ENCODE measurements at regions not wholly inside any gene's neighbourhood (a gene's known extent, or its start where the extent isn't known, plus 50 kb on each side); places are given as distances from the start of the nearest gene placed in this dataset.

- DNase-seq (no peak), ATAC-seq (ENCODE audit: insufficient read depth, low FRiP score) (no peak)
- Histone ChIP-seq H3K27me3 (ENCODE audit: control insufficient read depth in 3 of 3, insufficient read depth in 3 of 3, low read length in 2 of 3) (no peaks in the 10 kb centered on the region), H3K4me3 (no peak overlapping the region), H3K36me3 (ENCODE audit: control insufficient read depth in 4 of 4, insufficient read depth in 4 of 4, low read length in 4 of 4) (no peaks in the 10 kb centered on the region), H3K9me3 (ENCODE audit: control insufficient read depth in 4 of 4, insufficient read depth in 3 of 4, low read length in 3 of 4) (no peaks in the 10 kb centered on the region), H3K4me1 (ENCODE audit: control insufficient read depth in 5 of 5, insufficient read depth in 5 of 5, low read length in 5 of 5) (no peaks in the 10 kb centered on the region), H3K9ac (ENCODE audit: insufficient read depth in 1 of 2, low read length in 2 of 2) (no peak overlapping the region), H3K27ac (ENCODE audit: low read depth in 1 of 2, low read length in 1 of 2) (no peak overlapping the region)
- no peak for TF ChIP-seq CTCF (IDR thresholded peaks at IDR 0.05; ENCODE audit: control extremely low read depth, extremely low read depth)
Observed at GRCh38 chr2:136051725-136052048, 66.3 kb upstream of the DARS1 start.

- ATAC-seq (ENCODE audit: insufficient read depth, low FRiP score): no peak
- no peaks in the 10 kb centered on the region for H3K36me3 ChIP-seq (ENCODE audit: control insufficient read depth in 4 of 4, insufficient read depth in 4 of 4, low read length in 4 of 4)
- no peak overlapping the region for H3K4me3 ChIP-seq
- H3K4me1 ChIP-seq (ENCODE audit: control insufficient read depth in 5 of 5, insufficient read depth in 5 of 5, low read length in 5 of 5): no peaks in the 10 kb centered on the region
- no peak overlapping the region for H3K9ac ChIP-seq (ENCODE audit: insufficient read depth in 1 of 2, low read length in 2 of 2)
- DNase-seq: no peak
- TF ChIP-seq CTCF (IDR thresholded peaks at IDR 0.05; ENCODE audit: control extremely low read depth, extremely low read depth): no peak
- H3K27ac ChIP-seq (ENCODE audit: low read depth in 1 of 2, low read length in 1 of 2): no peak overlapping the region
- no peaks in the 10 kb centered on the region for H3K27me3 ChIP-seq (ENCODE audit: control insufficient read depth in 3 of 3, insufficient read depth in 3 of 3, low read length in 2 of 3)
- 63 to 67% methylated on average over 2 of the region's 2 CpGs for WGBS, 2 donors
- no peaks in the 10 kb centered on the region for H3K9me3 ChIP-seq (ENCODE audit: control insufficient read depth in 4 of 4, insufficient read depth in 3 of 4, low read length in 3 of 4)
Observed at GRCh38 chr2:136051001-136051724, 65.7 kb upstream of the DARS1 start.

- WGBS, 2 donors: 64 to 66% methylated on average over 3 of the region's 3 CpGs
- Histone ChIP-seq H3K27ac (ENCODE audit: low read depth in 1 of 2, low read length in 1 of 2) (no peak overlapping the region), H3K4me3 (no peak overlapping the region), H3K9ac (ENCODE audit: insufficient read depth in 1 of 2, low read length in 2 of 2) (no peak overlapping the region), H3K27me3 (ENCODE audit: control insufficient read depth in 3 of 3, insufficient read depth in 3 of 3, low read length in 2 of 3) (no peaks in the 10 kb centered on the region), H3K4me1 (ENCODE audit: control insufficient read depth in 5 of 5, insufficient read depth in 5 of 5, low read length in 5 of 5) (no peaks in the 10 kb centered on the region), H3K9me3 (ENCODE audit: control insufficient read depth in 4 of 4, insufficient read depth in 3 of 4, low read length in 3 of 4) (no peaks in the 10 kb centered on the region), H3K36me3 (ENCODE audit: control insufficient read depth in 4 of 4, insufficient read depth in 4 of 4, low read length in 4 of 4) (no peaks in the 10 kb centered on the region)
- no peak for TF ChIP-seq CTCF (IDR thresholded peaks at IDR 0.05; ENCODE audit: control extremely low read depth, extremely low read depth)
- DNase-seq: no peak
- ATAC-seq (ENCODE audit: insufficient read depth, low FRiP score): no peak
Observed at GRCh38 chr2:136049991-136050920, 64.8 kb upstream of the DARS1 start.

Data from lung (tissue), 11 donors.